GM23338 (cell line): ENCODE measurements at regions not wholly inside any gene's neighbourhood (a gene's known extent, or its start where the extent isn't known, plus 50 kb on each side); places are given as distances from the start of the nearest gene placed in this dataset.

Source experiments
- ATAC-seq: fragments of 200-7000 bp; cut with Tn5 transposase; 3 replicates; pipeline ENCODE4 v1.9.1; 2020
- DNase-seq: peaks from one replicate; pipeline ENCODE4 v3.0.0-alpha.2; 2015; ENCODE audit warnings: low spot score
- H2AFZ ChIP-seq: fragments of 200-600 bp; sonication (generic); 2 replicates; pipeline ENCODE4 v1.8.0; 2016; ENCODE audit warnings: antibody characterized with exemption, mild to moderate bottlenecking, moderate library complexity
- H3F3A ChIP-seq: fragments of 200-600 bp; sonication (generic); replicated peaks from 2 replicates; pipeline ENCODE4 v1.8.0; 2017; ENCODE audit warnings: antibody characterized with exemption, mixed run types, low read depth
- H3K27ac ChIP-seq: fragments of 200-600 bp; sonication (generic); 2 replicates; pipeline ENCODE4 v1.6.1; 2016; ENCODE audit warnings: low read depth
- H3K27me3 ChIP-seq: fragments of 200-600 bp; sonication (generic); 2 replicates; pipeline ENCODE4 v1.8.0; 2016; ENCODE audit warnings: mild to moderate bottlenecking, mixed run types, moderate library complexity; ENCODE audit not compliant: insufficient read depth
- H3K36me3 ChIP-seq: fragments of 200-600 bp; sonication (generic); 2 replicates; pipeline ENCODE4 v1.8.0; 2016; ENCODE audit warnings: mild to moderate bottlenecking; ENCODE audit not compliant: insufficient read depth
- H3K4me1 ChIP-seq: fragments of 200-600 bp; sonication (generic); 2 replicates; pipeline ENCODE4 v1.8.0; 2016; ENCODE audit warnings: mild to moderate bottlenecking, moderate library complexity; ENCODE audit not compliant: insufficient read depth
- H3K4me2 ChIP-seq: fragments of 200-600 bp; sonication (generic); 2 replicates; pipeline ENCODE4 v1.7.1; 2017; ENCODE audit warnings: mixed run types
- H3K4me3 ChIP-seq: fragments of 200-600 bp; sonication (generic); 2 replicates; pipeline ENCODE4 v1.6.1; 2016; ENCODE audit warnings: mixed run types
- H3K79me2 ChIP-seq: fragments of 200-600 bp; sonication (generic); replicated peaks from 2 replicates; pipeline ENCODE4 v1.8.0; 2017; ENCODE audit warnings: mild to moderate bottlenecking; ENCODE audit not compliant: insufficient read depth
- H3K9me2 ChIP-seq: fragments of 200-600 bp; sonication (generic); 2 replicates; pipeline ENCODE4 v1.8.0; 2017; ENCODE audit not compliant: insufficient read depth
- H4K20me1 ChIP-seq: fragments of 200-600 bp; sonication (generic); replicated peaks from 2 replicates; pipeline ENCODE4 v1.8.0; 2017; ENCODE audit warnings: mild to moderate bottlenecking; ENCODE audit not compliant: insufficient read depth
- H3K27ac Mint-ChIP-seq: 2 replicates; pipeline ENCODE4 v1.8.0; 2020; ENCODE audit warnings: inconsistent platforms, mild to moderate bottlenecking, moderate library complexity, mixed read lengths
- H3K27me3 Mint-ChIP-seq: 3 replicates; pipeline ENCODE4 v1.8.0; 2022; ENCODE audit warnings: low read depth, mild to moderate bottlenecking, moderate library complexity, mixed read lengths, inconsistent platforms; ENCODE audit not compliant: insufficient read depth, poor library complexity
- H3K36me3 Mint-ChIP-seq: 3 replicates; pipeline ENCODE4 v1.8.0; 2021; ENCODE audit warnings: low read depth, mild to moderate bottlenecking, inconsistent platforms, moderate library complexity, mixed read lengths
- H3K4me1 Mint-ChIP-seq: 3 replicates; pipeline ENCODE4 v1.8.0; 2020; ENCODE audit warnings: mild to moderate bottlenecking, inconsistent platforms, mixed read lengths
- H3K4me3 Mint-ChIP-seq: 3 replicates; pipeline ENCODE4 v1.8.0; 2021; ENCODE audit warnings: moderate library complexity, mild to moderate bottlenecking, inconsistent platforms, mixed read lengths
- H3K9me3 Mint-ChIP-seq: 3 replicates; pipeline ENCODE4 v1.8.0; 2020; ENCODE audit warnings: moderate library complexity, mild to moderate bottlenecking, inconsistent platforms, mixed read lengths
- CREB1 ChIP-seq: fragments of 250-450 bp; sonication (Bioruptor Pico); IDR thresholded peaks from 2 replicates; pipeline ENCODE4 v1.5.0; 2020; ENCODE audit warnings: low read depth, mild to moderate bottlenecking, moderate library complexity
- EZH2 ChIP-seq: fragments of 200-600 bp; sonication (generic); IDR thresholded peaks from one replicate; pipeline ENCODE4 v1.8.0; 2017; ENCODE audit warnings: antibody characterized with exemption, mild to moderate bottlenecking, low read depth; ENCODE audit not compliant: unreplicated experiment
- EZH2phosphoT487 ChIP-seq: fragments of 200-600 bp; sonication (generic); IDR thresholded peaks from one replicate; pipeline ENCODE4 v1.8.1; 2018; ENCODE audit warnings: antibody characterized with exemption; ENCODE audit not compliant: unreplicated experiment
- JUNB ChIP-seq: IDR thresholded peaks from one replicate; pipeline ENCODE4 v1.6.1; 2016; ENCODE audit warnings: antibody characterized with exemption; ENCODE audit not compliant: unreplicated experiment
- NANOG ChIP-seq: IDR thresholded peaks from 2 replicates; pipeline ENCODE4 v1.6.1; 2016; ENCODE audit warnings: antibody characterized with exemption, borderline replicate concordance
- POLR2AphosphoS5 ChIP-seq: IDR thresholded peaks from 2 replicates; pipeline ENCODE4 v1.6.1; 2016; ENCODE audit warnings: antibody characterized with exemption, low read depth
- STAT1 ChIP-seq: IDR thresholded peaks from one replicate; pipeline ENCODE4 v1.6.1; 2016; ENCODE audit warnings: antibody characterized with exemption; ENCODE audit not compliant: unreplicated experiment
- ZNF114 ChIP-seq: fragments of 250-450 bp; sonication (Bioruptor Pico); IDR thresholded peaks from 2 replicates; pipeline ENCODE4 v1.5.0; 2020; ENCODE audit warnings: mild to moderate bottlenecking, moderate library complexity
- ZNF331 ChIP-seq: fragments of 250-450 bp; sonication (Bioruptor Pico); IDR thresholded peaks from 2 replicates; pipeline ENCODE4 v1.5.0; 2020; ENCODE audit warnings: low read depth, mild to moderate bottlenecking, moderate library complexity
- ZNF462 ChIP-seq: fragments of 250-450 bp; sonication (Bioruptor Pico); IDR thresholded peaks from 2 replicates; pipeline ENCODE4 v1.5.0; 2020; ENCODE audit warnings: mild to moderate bottlenecking, moderate library complexity
- TF ChIP-seq, protein P1 (sequence below): IDR thresholded peaks from 2 replicates; pipeline ENCODE4 v1.6.1; 2016; ENCODE audit warnings: antibody characterized with exemption
- TF ChIP-seq, protein P2 (sequence below): IDR thresholded peaks from one replicate; pipeline ENCODE4 v1.6.1; 2018; ENCODE audit warnings: antibody characterized with exemption; ENCODE audit not compliant: unreplicated experiment
- TF ChIP-seq, protein P3 (sequence below), 2 experiments: fragments of 200-600 bp in 1 of 2; sonication (generic) in 1 of 2; conservative IDR thresholded peaks; 2 replicates each; pipeline versions ENCODE4 v1.5.1 to v1.6.1; 2016 to 2017; ENCODE audit warnings: antibody characterized with exemption in 2 of 2, low read depth in 2 of 2, mild to moderate bottlenecking in 2 of 2, moderate library complexity in 1 of 2

DNA sequence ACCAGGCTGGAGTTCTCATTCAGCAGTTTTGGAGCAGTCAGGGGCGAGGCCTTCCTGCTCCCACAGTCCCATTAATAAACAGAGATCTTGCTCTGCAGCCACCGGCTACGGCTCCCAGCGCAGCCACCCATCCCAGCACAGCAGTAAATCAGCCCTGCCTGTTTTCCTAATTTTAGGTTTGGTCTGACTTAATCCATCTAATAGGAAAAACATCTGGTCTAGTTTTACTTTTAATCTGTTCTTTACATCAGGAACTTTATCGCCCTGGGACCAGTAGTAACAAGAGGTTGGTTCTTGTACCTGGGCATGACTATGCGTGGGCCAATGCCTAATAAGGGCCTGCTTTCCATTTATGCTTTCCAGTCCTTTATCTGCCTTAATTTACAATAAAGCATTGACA lies 264.0 kb upstream of the DPH6 start:
- Mint-ChIP-seq H3K4me3 (no peak overlapping the region), H3K9me3 (no peaks in the 10 kb centered on the region), H3K4me1 (no peaks in the 10 kb centered on the region), H3K36me3 (no peaks in the 10 kb centered on the region), H3K27ac (no peak overlapping the region), H3K27me3 (no peaks in the 10 kb centered on the region)
- DNase-seq (no peak), ATAC-seq (no peak)
- no peaks in the 10 kb centered on the region for H3F3A ChIP-seq
- H3K4me1 ChIP-seq: no peaks in the 10 kb centered on the region
- no peaks in the 10 kb centered on the region for H3K79me2 ChIP-seq
- H3K4me3 ChIP-seq: no peak overlapping the region
- no peaks in the 10 kb centered on the region for H3K36me3 ChIP-seq
- no peaks in the 10 kb centered on the region for H3K27me3 ChIP-seq
- TF ChIP-seq EZH2 (no peak), JUNB (no peak), EZH2phosphoT487 (no peak), ZNF462 (CRISPR knock-in tag) (no peak), ZNF114 (CRISPR knock-in tag) (no peak), STAT1 (no peak), ZNF331 (no peak), CREB1 (CRISPR knock-in tag) (no peak), NANOG (no peak), POLR2AphosphoS5 (no peak)
- TF ChIP-seq, protein P1, sequence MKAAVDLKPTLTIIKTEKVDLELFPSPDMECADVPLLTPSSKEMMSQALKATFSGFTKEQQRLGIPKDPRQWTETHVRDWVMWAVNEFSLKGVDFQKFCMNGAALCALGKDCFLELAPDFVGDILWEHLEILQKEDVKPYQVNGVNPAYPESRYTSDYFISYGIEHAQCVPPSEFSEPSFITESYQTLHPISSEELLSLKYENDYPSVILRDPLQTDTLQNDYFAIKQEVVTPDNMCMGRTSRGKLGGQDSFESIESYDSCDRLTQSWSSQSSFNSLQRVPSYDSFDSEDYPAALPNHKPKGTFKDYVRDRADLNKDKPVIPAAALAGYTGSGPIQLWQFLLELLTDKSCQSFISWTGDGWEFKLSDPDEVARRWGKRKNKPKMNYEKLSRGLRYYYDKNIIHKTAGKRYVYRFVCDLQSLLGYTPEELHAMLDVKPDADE: no peak
- TF ChIP-seq, protein P2, sequence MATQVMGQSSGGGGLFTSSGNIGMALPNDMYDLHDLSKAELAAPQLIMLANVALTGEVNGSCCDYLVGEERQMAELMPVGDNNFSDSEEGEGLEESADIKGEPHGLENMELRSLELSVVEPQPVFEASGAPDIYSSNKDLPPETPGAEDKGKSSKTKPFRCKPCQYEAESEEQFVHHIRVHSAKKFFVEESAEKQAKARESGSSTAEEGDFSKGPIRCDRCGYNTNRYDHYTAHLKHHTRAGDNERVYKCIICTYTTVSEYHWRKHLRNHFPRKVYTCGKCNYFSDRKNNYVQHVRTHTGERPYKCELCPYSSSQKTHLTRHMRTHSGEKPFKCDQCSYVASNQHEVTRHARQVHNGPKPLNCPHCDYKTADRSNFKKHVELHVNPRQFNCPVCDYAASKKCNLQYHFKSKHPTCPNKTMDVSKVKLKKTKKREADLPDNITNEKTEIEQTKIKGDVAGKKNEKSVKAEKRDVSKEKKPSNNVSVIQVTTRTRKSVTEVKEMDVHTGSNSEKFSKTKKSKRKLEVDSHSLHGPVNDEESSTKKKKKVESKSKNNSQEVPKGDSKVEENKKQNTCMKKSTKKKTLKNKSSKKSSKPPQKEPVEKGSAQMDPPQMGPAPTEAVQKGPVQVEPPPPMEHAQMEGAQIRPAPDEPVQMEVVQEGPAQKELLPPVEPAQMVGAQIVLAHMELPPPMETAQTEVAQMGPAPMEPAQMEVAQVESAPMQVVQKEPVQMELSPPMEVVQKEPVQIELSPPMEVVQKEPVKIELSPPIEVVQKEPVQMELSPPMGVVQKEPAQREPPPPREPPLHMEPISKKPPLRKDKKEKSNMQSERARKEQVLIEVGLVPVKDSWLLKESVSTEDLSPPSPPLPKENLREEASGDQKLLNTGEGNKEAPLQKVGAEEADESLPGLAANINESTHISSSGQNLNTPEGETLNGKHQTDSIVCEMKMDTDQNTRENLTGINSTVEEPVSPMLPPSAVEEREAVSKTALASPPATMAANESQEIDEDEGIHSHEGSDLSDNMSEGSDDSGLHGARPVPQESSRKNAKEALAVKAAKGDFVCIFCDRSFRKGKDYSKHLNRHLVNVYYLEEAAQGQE: no peak
- TF ChIP-seq, protein P3, sequence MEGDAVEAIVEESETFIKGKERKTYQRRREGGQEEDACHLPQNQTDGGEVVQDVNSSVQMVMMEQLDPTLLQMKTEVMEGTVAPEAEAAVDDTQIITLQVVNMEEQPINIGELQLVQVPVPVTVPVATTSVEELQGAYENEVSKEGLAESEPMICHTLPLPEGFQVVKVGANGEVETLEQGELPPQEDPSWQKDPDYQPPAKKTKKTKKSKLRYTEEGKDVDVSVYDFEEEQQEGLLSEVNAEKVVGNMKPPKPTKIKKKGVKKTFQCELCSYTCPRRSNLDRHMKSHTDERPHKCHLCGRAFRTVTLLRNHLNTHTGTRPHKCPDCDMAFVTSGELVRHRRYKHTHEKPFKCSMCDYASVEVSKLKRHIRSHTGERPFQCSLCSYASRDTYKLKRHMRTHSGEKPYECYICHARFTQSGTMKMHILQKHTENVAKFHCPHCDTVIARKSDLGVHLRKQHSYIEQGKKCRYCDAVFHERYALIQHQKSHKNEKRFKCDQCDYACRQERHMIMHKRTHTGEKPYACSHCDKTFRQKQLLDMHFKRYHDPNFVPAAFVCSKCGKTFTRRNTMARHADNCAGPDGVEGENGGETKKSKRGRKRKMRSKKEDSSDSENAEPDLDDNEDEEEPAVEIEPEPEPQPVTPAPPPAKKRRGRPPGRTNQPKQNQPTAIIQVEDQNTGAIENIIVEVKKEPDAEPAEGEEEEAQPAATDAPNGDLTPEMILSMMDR (conservative IDR thresholded peaks at IDR 0.05; ENCODE audit: low read depth in 2 of 2): no peak
- no peak overlapping the region for H3K27ac ChIP-seq
- H3K4me2 ChIP-seq: no peak overlapping the region
- no peak overlapping the region for H2AFZ ChIP-seq
- no peaks in the 10 kb centered on the region for H4K20me1 ChIP-seq
- no peaks in the 10 kb centered on the region for H3K9me2 ChIP-seq
